Hepatocyte (in vitro differentiated cells): ENCODE measurements at regions not wholly inside any gene's neighbourhood (a gene's known extent, or its start where the extent isn't known, plus 50 kb on each side); places are given as distances from the start of the nearest gene placed in this dataset.

Experiments used
- DNase-seq: peaks from one replicate; pipeline ENCODE4 v3.0.0-alpha.2; 2016; ENCODE audit warnings: low spot score
- H2AFZ ChIP-seq: fragments of 200-600 bp; sonication (generic); 2 replicates; pipeline ENCODE4 v1.6.0; 2016; ENCODE audit warnings: antibody characterized with exemption, mild to moderate bottlenecking
- H3K27ac ChIP-seq: fragments of 200-600 bp; sonication (generic); 2 replicates; pipeline ENCODE4 v1.5.1; 2016; ENCODE audit warnings: mild to moderate bottlenecking
- H3K27me3 ChIP-seq: fragments of 200-600 bp; sonication (generic); 2 replicates; pipeline ENCODE4 v1.6.1; 2016
- H3K36me3 ChIP-seq: fragments of 200-600 bp; sonication (generic); replicated peaks from 2 replicates; pipeline ENCODE4 v1.5.1; 2016; ENCODE audit warnings: low read depth; ENCODE audit not compliant: insufficient read depth
- H3K4me1 ChIP-seq: fragments of 200-600 bp; sonication (generic); 2 replicates; pipeline ENCODE4 v1.5.1; 2016; ENCODE audit warnings: mild to moderate bottlenecking, moderate library complexity; ENCODE audit not compliant: insufficient read depth
- H3K4me2 ChIP-seq: fragments of 200-600 bp; sonication (generic); 2 replicates; pipeline ENCODE4 v1.6.0; 2016
- H3K4me3 ChIP-seq: fragments of 200-600 bp; sonication (generic); 2 replicates; pipeline ENCODE4 v1.5.1; 2016; ENCODE audit warnings: mild to moderate bottlenecking
- H3K79me2 ChIP-seq: fragments of 200-600 bp; sonication (generic); 2 replicates; pipeline ENCODE4 v1.6.0; 2017; ENCODE audit warnings: mild to moderate bottlenecking
- H3K9me2 ChIP-seq: fragments of 200-600 bp; sonication (generic); replicated peaks from 2 replicates; pipeline ENCODE4 v1.6.0; 2017; ENCODE audit warnings: mild to moderate bottlenecking; ENCODE audit not compliant: insufficient read depth
- H3K9me3 ChIP-seq: fragments of 200-600 bp; sonication (generic); 2 replicates; pipeline ENCODE4 v1.5.1; 2016; ENCODE audit warnings: low read depth, mild to moderate bottlenecking
- H4K20me1 ChIP-seq: fragments of 200-600 bp; sonication (generic); 2 replicates; pipeline ENCODE4 v1.6.0; 2016; ENCODE audit warnings: mild to moderate bottlenecking; ENCODE audit not compliant: insufficient read depth, poor library complexity, severe bottlenecking
- EZH2 ChIP-seq: fragments of 200-600 bp; sonication (generic); IDR thresholded peaks from 2 replicates; pipeline ENCODE4 v1.6.1; 2016; ENCODE audit warnings: antibody characterized with exemption, mild to moderate bottlenecking, borderline replicate concordance
- EZH2phosphoT487 ChIP-seq: fragments of 200-600 bp; sonication (generic); IDR thresholded peaks from one replicate; pipeline ENCODE4 v1.6.1; 2018; ENCODE audit warnings: antibody characterized with exemption, mild to moderate bottlenecking, low read depth, moderate library complexity; ENCODE audit not compliant: unreplicated experiment, severe bottlenecking
- WGBS: methylation state at CpG from one replicate; pipeline ENCODE4 v1.1.6; 2016; ENCODE audit warnings: low lambda C conversion rate; ENCODE audit errors: missing lambda C conversion rate; 5-methylcytosine and 5-hydroxymethylcytosine counted together
- TF ChIP-seq, protein P1 (sequence below): fragments of 200-600 bp; sonication (generic); IDR thresholded peaks from 2 replicates; pipeline ENCODE4 v1.5.1; 2016; ENCODE audit warnings: antibody characterized with exemption, mild to moderate bottlenecking; ENCODE audit not compliant: poor library complexity

DNA sequence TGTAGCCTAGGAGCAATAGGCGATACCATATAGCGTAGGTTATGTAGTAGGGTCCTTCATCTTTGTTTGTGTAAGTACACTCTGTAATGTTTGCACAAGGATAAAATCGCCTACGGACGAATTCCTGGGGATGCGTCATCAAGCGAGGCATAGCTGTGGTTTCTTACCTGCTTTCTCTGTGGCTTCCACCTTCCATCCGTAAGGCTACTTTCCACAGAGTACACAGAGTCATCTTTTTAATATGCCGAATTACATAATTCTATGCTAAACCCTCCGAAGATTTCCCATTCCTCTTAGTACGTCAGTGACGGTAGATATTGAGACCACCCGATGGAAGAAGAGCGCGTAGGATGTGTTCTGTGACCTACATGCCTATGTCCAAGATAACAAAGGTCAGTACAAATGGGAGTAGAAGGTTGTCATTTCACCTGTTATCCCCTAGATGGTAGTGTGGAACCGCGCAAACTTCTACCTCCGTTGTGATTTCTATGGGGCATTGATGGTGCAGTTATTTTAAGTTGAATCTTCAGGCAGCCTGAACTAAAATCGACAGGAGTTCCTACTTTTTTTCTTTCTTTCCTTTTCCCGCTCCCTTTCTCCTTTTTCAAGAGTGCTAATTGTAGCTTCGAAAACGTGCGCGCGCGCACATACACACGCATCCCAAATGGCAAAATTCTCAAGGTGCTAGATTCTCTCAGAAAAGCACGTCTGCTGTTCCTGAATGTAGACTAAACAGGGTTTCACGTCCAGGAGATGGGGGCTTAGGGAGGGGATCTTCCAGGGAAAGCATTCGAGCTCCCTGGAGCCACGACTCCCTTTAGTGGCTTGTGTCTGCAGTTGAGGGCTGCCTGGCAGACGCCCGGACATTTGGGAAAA, 111.7 kb upstream of the MBL2 start:
- Histone ChIP-seq H3K27ac (peak overlapping the region; percentile 80), H4K20me1 (no peaks in the 10 kb centered on the region), H3K36me3 (no peaks in the 10 kb centered on the region), H2AFZ (peak overlapping the region; percentile 59), H3K9me2 (no peaks in the 10 kb centered on the region), H3K4me3 (no peak overlapping the region), H3K4me2 (peak overlapping the region; percentile 74), H3K79me2 (no peaks in the 10 kb centered on the region), H3K9me3 (no peaks in the 10 kb centered on the region), H3K27me3 (no peaks in the 10 kb centered on the region), H3K4me1 (peaks cover 9% of the 10 kb centered on the region)
- DNase-seq: peak; percentile 78
- TF ChIP-seq EZH2: no peak
- no peak for TF ChIP-seq EZH2phosphoT487
- TF ChIP-seq, protein P1, sequence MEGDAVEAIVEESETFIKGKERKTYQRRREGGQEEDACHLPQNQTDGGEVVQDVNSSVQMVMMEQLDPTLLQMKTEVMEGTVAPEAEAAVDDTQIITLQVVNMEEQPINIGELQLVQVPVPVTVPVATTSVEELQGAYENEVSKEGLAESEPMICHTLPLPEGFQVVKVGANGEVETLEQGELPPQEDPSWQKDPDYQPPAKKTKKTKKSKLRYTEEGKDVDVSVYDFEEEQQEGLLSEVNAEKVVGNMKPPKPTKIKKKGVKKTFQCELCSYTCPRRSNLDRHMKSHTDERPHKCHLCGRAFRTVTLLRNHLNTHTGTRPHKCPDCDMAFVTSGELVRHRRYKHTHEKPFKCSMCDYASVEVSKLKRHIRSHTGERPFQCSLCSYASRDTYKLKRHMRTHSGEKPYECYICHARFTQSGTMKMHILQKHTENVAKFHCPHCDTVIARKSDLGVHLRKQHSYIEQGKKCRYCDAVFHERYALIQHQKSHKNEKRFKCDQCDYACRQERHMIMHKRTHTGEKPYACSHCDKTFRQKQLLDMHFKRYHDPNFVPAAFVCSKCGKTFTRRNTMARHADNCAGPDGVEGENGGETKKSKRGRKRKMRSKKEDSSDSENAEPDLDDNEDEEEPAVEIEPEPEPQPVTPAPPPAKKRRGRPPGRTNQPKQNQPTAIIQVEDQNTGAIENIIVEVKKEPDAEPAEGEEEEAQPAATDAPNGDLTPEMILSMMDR: peak; percentile 89
- WGBS: 21% methylated on average over 33 of the region's 33 CpGs

- H3K4me3 ChIP-seq: no peak overlapping the region
- peaks cover 20% of the 10 kb centered on the region for H3K4me1 ChIP-seq
- no peak for TF ChIP-seq EZH2phosphoT487
- no peak for TF ChIP-seq EZH2
- TF ChIP-seq, protein P1: no peak
- no peaks in the 10 kb centered on the region for H3K36me3 ChIP-seq
- H3K4me2 ChIP-seq: no peak overlapping the region
- no peaks in the 10 kb centered on the region for H3K79me2 ChIP-seq
- DNase-seq: no peak
- no peak overlapping the region for H3K27ac ChIP-seq
- 60% methylated on average over 2 of the region's 2 CpGs for WGBS
- H2AFZ ChIP-seq: no peak overlapping the region
- H4K20me1 ChIP-seq: no peaks in the 10 kb centered on the region
- H3K9me2 ChIP-seq: no peaks in the 10 kb centered on the region
- no peaks in the 10 kb centered on the region for H3K9me3 ChIP-seq
- no peaks in the 10 kb centered on the region for H3K27me3 ChIP-seq
Measured at GRCh38 chr10:52879091-52879807, 106.7 kb upstream of the MBL2 start.

DNA sequence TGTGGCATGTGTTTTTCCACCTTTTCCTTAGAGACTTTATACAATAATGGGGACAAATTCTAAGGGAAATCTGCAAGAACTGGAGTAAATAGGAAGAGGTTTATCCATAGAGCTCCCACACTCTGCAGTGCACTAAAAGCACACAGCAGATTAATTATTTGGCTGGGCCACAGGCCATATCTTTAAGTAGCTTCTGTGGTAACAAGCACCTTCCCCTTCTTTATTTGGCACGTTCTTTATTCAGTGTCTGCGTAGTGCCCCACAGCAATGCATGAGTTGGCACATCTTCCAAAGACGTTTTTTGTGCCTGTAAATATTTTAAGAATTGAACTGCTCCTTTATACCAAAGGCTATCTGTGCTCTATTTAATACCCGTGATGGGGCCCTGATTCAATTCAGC, 104.9 kb upstream of the MBL2 start:
- no peaks in the 10 kb centered on the region for H3K79me2 ChIP-seq
- TF ChIP-seq EZH2phosphoT487 (no peak), EZH2 (no peak)
- TF ChIP-seq, protein P1: no peak
- H3K4me3 ChIP-seq: no peak overlapping the region
- no peak overlapping the region for H2AFZ ChIP-seq
- no peaks in the 10 kb centered on the region for H3K36me3 ChIP-seq
- H3K4me2 ChIP-seq: no peak overlapping the region
- H3K9me2 ChIP-seq: no peaks in the 10 kb centered on the region
- H3K4me1 ChIP-seq: peaks cover 20% of the 10 kb centered on the region
- no peaks in the 10 kb centered on the region for H4K20me1 ChIP-seq
- H3K9me3 ChIP-seq: no peaks in the 10 kb centered on the region
- WGBS: 89% methylated on average over 4 of the region's 4 CpGs
- no peaks in the 10 kb centered on the region for H3K27me3 ChIP-seq
- no peak overlapping the region for H3K27ac ChIP-seq
- no peak for DNase-seq
